Activated CD4-positive, alpha-beta T cell treated with anti-CD3 and anti-CD28 coated beads, Interleukin-2, amount 10 ng/mL, durations not matched to agents 7 days and 5 days (primary cell): ENCODE measurements at regions not wholly inside any gene's neighbourhood (a gene's known extent, or its start where the extent isn't known, plus 50 kb on each side); places are given as distances from the start of the nearest gene placed in this dataset.
"Not testable (repeated sequence)": the region's sequence is repeated elsewhere in the genome, so short reads cannot be mapped to it uniquely, and the experiment has no call there.

Source experiments
- CTCF ChIA-PET: fragments of 350-600 bp; sonication (Branson Sonifier 250); formaldehyde crosslinking; loops from one replicate; lab custom pipeline; 2021; ENCODE audit warnings: antibody characterized with exemption; lab: Charles Lee
- POLR2A ChIA-PET: fragments of 350-600 bp; sonication (Branson Sonifier 250); formaldehyde crosslinking; loops from one replicate; lab custom pipeline; 2021; ENCODE audit warnings: antibody characterized with exemption; lab: Charles Lee
- DNase-seq: peaks from one replicate; pipeline ENCODE4 v3.0.0-alpha.2; 2020
- H3K27ac Mint-ChIP-seq: one replicate; pipeline ENCODE4 v1.8.0; 2021; ENCODE audit warnings: mild to moderate bottlenecking, moderate library complexity, mixed read lengths
- H3K27me3 Mint-ChIP-seq: one replicate; pipeline ENCODE4 v1.8.0; 2021; ENCODE audit warnings: mixed read lengths
- H3K36me3 Mint-ChIP-seq: one replicate; pipeline ENCODE4 v1.8.0; 2021; ENCODE audit warnings: low read depth, mixed read lengths
- H3K4me1 Mint-ChIP-seq: one replicate; pipeline ENCODE4 v1.8.0; 2021; ENCODE audit warnings: mixed read lengths
- H3K4me3 Mint-ChIP-seq: one replicate; pipeline ENCODE4 v1.8.0; 2021; ENCODE audit warnings: mild to moderate bottlenecking, moderate library complexity, mixed read lengths
- H3K9me3 Mint-ChIP-seq: one replicate; pipeline ENCODE4 v1.8.0; 2021; ENCODE audit warnings: mixed read lengths

- Mint-ChIP-seq H3K27me3 (no peaks in the 10 kb centered on the region), H3K36me3 (no peaks in the 10 kb centered on the region), H3K27ac (no peak overlapping the region), H3K9me3 (peaks cover under 1% of the 10 kb centered on the region), H3K4me1 (peaks cover 5% of the 10 kb centered on the region), H3K4me3 (no peak overlapping the region)
- ChIA-PET CTCF (interaction anchor here (1.2 kb wide), 1 partner anchor 60 kb away, joined by 3 read pairs; no protein-coding TSS in a partner anchor), POLR2A (no interaction called here)
- no peak for DNase-seq
Measured at GRCh38 chr5:158234323-158235158, 375.6 kb upstream of the CLINT1 start.

DNA sequence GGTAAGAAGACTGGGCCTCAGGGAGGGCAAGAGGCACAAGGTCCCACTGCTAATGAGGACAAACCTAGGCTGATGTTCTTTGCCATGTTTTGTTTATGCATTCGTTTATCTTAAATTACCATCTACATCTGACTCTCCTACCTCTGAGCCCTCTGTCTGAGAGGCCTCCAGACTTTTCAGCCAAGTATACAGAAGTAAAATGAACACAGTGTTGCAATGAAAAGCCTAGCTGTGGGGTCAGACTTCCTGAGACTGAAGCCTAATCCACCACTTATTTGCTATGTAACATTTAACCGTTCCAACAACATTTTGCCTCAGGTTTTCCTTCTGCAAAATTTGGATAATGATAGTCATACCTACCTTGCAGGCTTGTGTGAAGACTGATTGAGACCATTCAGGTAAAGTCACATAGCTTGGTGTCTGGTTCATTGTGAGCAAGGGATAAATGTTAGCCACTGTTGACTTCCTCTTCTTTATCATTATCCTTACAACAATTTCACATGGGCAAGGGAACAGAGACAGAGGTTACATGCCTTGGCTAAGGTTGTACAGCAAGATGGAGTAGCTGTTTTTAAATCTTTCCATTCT is 374.9 kb upstream of the CLINT1 start:
- H3K9me3 Mint-ChIP-seq, result no peaks in the 10 kb centered on the region

DNA sequence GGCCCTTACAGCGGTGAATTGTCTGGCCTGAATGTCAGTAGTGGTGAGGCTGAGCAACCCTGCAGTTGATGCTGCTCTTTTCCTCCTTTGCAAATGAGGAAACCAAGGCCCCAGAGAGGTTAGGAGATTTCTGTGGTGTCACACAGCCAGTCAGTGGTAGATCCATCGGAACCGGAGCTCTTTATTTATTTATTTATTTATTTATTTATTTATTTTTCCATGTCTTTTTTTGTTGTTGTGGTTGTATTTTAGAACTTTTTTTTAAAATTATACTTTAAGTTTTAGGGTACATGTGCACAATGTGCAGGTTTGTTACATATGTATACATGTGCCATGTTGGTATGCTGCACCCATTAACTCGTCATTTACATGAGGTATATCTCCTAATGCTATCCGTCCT is 368.4 kb upstream of the CLINT1 start:
- H3K4me3 Mint-ChIP-seq, POLR2A ChIA-PET, DNase-seq, H3K27me3 Mint-ChIP-seq, H3K27ac Mint-ChIP-seq, CTCF ChIA-PET, H3K36me3 Mint-ChIP-seq, H3K4me1 Mint-ChIP-seq, H3K9me3 Mint-ChIP-seq: not testable (repeated sequence)

More for the DNA sequence above, 374.9 kb upstream of the CLINT1 start:
- Mint-ChIP-seq H3K4me1 (peaks cover 5% of the 10 kb centered on the region), H3K27ac (no peak overlapping the region), H3K4me3 (no peak overlapping the region), H3K27me3 (no peaks in the 10 kb centered on the region), H3K36me3 (no peaks in the 10 kb centered on the region)
- ChIA-PET POLR2A (no interaction called here), CTCF (interaction anchor here (1.2 kb wide), 1 partner anchor 60 kb away, joined by 3 read pairs; no protein-coding TSS in a partner anchor)
- no peak for DNase-seq

GRCh38 chr5:158226496-158226895 is 367.6 kb upstream of the CLINT1 start:
- DNase-seq, result no peak
- ChIA-PET CTCF (no interaction called here), POLR2A (no interaction called here)
- H3K4me3 Mint-ChIP-seq, result no peak overlapping the region
- H3K9me3 Mint-ChIP-seq, result no peaks in the 10 kb centered on the region
- no peaks in the 10 kb centered on the region for H3K4me1 Mint-ChIP-seq
- no peak overlapping the region for H3K27ac Mint-ChIP-seq
- H3K36me3 Mint-ChIP-seq, result no peaks in the 10 kb centered on the region
- no peaks in the 10 kb centered on the region for H3K27me3 Mint-ChIP-seq

DNA sequence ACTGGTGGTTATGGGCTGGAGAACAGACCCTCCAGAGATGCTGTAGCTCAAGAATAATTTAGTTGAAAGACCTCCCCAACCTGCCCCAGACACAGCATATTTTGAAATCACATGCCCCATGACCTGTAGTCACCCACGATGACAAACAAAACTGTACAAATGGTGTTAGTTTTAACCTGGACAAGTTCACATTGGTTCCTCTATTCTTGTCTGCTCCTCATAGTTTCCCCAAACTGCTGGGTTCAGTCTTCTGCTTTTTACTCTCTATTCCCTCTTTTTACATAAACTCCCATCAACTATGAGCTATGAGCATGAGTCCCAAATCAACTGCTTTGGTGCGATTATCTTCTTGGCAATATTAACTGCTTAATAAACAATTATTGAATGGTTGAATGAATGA is 365.3 kb upstream of the CLINT1 start:
- DNase-seq, result no peak
- CTCF ChIA-PET, result no interaction called here
- Mint-ChIP-seq H3K9me3 (no peaks in the 10 kb centered on the region), H3K27ac (no peak overlapping the region), H3K4me3 (no peak overlapping the region), H3K36me3 (no peaks in the 10 kb centered on the region), H3K4me1 (no peaks in the 10 kb centered on the region), H3K27me3 (no peaks in the 10 kb centered on the region)
- POLR2A ChIA-PET, result no interaction called here

- Mint-ChIP-seq H3K4me3 (no peak overlapping the region), H3K27ac (no peak overlapping the region)
- CTCF ChIA-PET, result no interaction called here
Measured at GRCh38 chr5:158223054-158223600, 364.2 kb upstream of the CLINT1 start.

DNA sequence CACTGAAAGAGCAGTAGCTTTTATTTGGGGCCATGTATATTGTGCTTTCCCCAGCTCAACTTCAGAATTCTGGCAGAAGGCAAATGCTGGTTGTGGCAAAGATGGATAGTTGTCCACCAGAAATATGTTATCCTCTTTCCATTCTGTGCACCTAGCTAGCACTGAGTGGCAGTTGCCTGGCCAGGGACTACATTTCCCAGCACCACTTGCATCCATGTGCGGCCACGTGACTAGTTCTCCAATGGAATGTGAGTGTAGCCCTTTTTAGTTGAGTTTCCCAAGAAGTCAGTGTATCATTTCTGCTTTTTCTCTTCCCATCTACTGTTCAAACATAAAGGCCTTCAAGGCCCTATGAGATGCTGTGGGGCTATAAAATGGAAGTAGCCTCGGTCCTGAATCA is 354.0 kb upstream of the CLINT1 start:
- POLR2A ChIA-PET, result no interaction called here
- H3K36me3 Mint-ChIP-seq, result no peaks in the 10 kb centered on the region
- no peak overlapping the region for H3K27ac Mint-ChIP-seq
- H3K4me3 Mint-ChIP-seq, result no peak overlapping the region
- H3K4me1 Mint-ChIP-seq, result no peaks in the 10 kb centered on the region
- no peaks in the 10 kb centered on the region for H3K27me3 Mint-ChIP-seq
- CTCF ChIA-PET, result no interaction called here
- no peak for DNase-seq
- no peaks in the 10 kb centered on the region for H3K9me3 Mint-ChIP-seq

More at GRCh38 chr5:158223054-158223600, 364.2 kb upstream of the CLINT1 start:
- no peak for DNase-seq
- Mint-ChIP-seq H3K9me3 (no peaks in the 10 kb centered on the region), H3K4me1 (no peaks in the 10 kb centered on the region), H3K36me3 (no peaks in the 10 kb centered on the region), H3K27me3 (peaks cover under 1% of the 10 kb centered on the region)
- POLR2A ChIA-PET, result no interaction called here

DNA sequence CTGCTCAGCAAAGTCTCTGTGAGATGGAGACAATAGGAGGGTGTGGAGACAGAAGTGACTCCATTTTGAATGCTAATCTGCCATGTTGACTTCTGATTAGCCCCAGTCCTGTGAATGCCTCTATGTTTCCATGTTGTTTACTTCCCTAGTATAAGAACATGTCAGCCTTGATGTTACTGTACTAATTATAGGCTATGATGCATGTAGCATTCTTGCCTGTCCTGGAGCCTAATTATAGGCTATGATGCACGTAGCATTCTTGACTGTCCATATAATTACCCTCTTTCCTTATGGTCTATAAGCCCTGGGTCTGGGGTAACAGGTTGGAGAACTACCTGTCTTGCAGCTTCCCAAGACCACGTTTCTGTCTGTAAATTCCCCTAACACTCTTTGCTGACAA is 353.3 kb upstream of the CLINT1 start:
- POLR2A ChIA-PET, result no interaction called here
- no peak overlapping the region for H3K4me3 Mint-ChIP-seq
- H3K27me3 Mint-ChIP-seq, result no peaks in the 10 kb centered on the region
- no peaks in the 10 kb centered on the region for H3K9me3 Mint-ChIP-seq
- H3K36me3 Mint-ChIP-seq, result no peaks in the 10 kb centered on the region
- CTCF ChIA-PET, result no interaction called here
- no peak overlapping the region for H3K27ac Mint-ChIP-seq
- H3K4me1 Mint-ChIP-seq, result no peaks in the 10 kb centered on the region
- no peak for DNase-seq

DNA sequence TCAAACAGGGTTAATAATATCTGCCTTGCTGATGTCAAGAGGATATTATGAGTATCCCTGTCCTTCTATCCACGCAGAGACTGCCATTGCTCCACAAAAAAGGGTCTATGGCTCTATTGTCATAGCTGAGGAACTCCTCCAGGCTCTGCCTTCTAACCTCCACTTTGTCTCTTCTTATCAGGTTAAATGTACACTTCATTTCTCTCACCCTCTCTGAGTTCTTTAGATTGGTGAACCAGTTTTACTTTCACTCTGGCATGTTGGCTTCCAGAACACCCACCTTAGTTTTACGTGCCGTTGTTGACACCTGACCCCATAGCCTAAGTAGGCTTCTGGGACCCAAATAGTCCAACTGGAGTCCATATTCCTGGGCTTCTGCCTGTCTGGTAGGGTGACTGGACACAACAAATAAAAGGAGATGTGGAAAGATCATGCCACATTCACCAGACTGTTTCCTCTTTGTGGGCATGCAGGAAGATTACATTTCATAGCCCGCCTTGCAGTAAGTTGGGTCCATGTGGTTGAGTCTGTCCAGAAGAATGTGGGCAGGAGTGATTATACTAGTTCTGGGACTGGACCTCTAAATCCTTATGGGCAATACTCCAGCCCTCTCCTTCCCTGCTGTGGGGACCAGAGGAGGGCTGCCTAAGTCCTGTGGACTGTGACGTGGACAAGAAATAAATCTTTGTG is 350.4 kb upstream of the CLINT1 start:
- no peak for DNase-seq
- Mint-ChIP-seq H3K9me3 (no peaks in the 10 kb centered on the region), H3K27ac (no peak overlapping the region), H3K36me3 (no peaks in the 10 kb centered on the region), H3K4me3 (no peak overlapping the region), H3K27me3 (no peaks in the 10 kb centered on the region), H3K4me1 (no peaks in the 10 kb centered on the region)
- ChIA-PET CTCF (no interaction called here), POLR2A (no interaction called here)

GRCh38 chr5:158207733-158208132 is 348.8 kb upstream of the CLINT1 start:
- DNase-seq, result no peak
- Mint-ChIP-seq H3K4me1 (no peaks in the 10 kb centered on the region), H3K4me3 (no peak overlapping the region), H3K27me3 (no peaks in the 10 kb centered on the region), H3K36me3 (no peaks in the 10 kb centered on the region), H3K9me3 (no peaks in the 10 kb centered on the region), H3K27ac (no peak overlapping the region)
- ChIA-PET CTCF (no interaction called here), POLR2A (no interaction called here)

DNA sequence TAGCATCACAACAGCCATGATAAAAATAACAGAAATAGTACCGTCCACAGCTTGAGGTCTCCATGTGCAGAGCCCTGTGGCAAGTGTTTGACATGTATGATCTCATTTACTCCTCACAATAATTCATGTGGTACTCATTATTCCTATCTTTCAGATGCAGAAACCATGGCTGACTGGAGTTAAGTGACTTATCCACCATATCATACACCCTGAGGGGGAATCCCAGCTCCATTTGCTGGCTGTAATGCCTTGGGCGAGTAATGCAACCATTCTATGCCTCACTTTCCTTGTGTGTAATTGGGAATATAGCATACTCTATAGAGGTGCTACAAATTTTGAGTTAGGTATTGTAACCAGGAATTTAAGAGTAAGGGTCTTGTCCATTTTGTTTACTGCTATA is 347.0 kb upstream of the CLINT1 start:
- no peak overlapping the region for H3K27ac Mint-ChIP-seq
- H3K4me3 Mint-ChIP-seq, result no peak overlapping the region
- POLR2A ChIA-PET, result no interaction called here
- no peaks in the 10 kb centered on the region for H3K36me3 Mint-ChIP-seq
- no peaks in the 10 kb centered on the region for H3K9me3 Mint-ChIP-seq
- no peaks in the 10 kb centered on the region for H3K4me1 Mint-ChIP-seq
- CTCF ChIA-PET, result interaction anchor here (0.7 kb wide), 1 partner anchor 1440 kb away, joined by 3 read pairs; no protein-coding TSS in a partner anchor
- DNase-seq, result no peak
- H3K27me3 Mint-ChIP-seq, result no peaks in the 10 kb centered on the region

DNA sequence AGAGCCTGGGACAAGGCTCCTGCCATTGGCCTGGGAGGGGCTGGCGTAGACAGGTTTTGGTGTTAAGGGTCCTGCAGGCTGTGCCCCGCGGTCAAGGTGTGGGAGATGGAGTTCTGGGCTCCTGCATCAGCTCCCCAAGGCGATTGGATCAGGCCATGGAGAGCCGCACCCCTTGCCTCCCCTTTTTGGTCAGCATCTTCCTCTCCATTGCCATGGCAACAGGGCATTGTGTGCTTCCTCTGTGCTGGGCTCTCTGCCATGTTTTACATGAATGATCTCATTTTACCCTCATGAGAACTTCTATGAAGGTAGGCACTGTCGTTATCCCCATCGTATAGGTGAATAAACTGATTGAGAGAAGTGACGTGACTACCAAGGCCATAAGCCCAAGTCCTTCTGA is 344.3 kb upstream of the CLINT1 start:
- no peaks in the 10 kb centered on the region for H3K36me3 Mint-ChIP-seq
- H3K9me3 Mint-ChIP-seq, result no peaks in the 10 kb centered on the region
- POLR2A ChIA-PET, result no interaction called here
- DNase-seq, result no peak
- H3K4me3 Mint-ChIP-seq, result no peak overlapping the region
- H3K27me3 Mint-ChIP-seq, result no peaks in the 10 kb centered on the region
- CTCF ChIA-PET, result no interaction called here
- no peak overlapping the region for H3K27ac Mint-ChIP-seq
- H3K4me1 Mint-ChIP-seq, result no peaks in the 10 kb centered on the region

- CTCF ChIA-PET, result no interaction called here
- Mint-ChIP-seq H3K27me3 (no peaks in the 10 kb centered on the region), H3K4me1 (no peaks in the 10 kb centered on the region), H3K9me3 (no peaks in the 10 kb centered on the region), H3K36me3 (no peaks in the 10 kb centered on the region), H3K4me3 (no peak overlapping the region), H3K27ac (no peak overlapping the region)
- DNase-seq, result no peak
- POLR2A ChIA-PET, result no interaction called here
Measured at GRCh38 chr5:158202801-158203200, 343.9 kb upstream of the CLINT1 start.
